Activated T-cell treated with anti-CD3 and anti-CD28 coated beads, Interleukin-2, amount 50 U/mL, for 1 hour (primary cell): ENCODE measurements at regions not wholly inside any gene's neighbourhood (a gene's known extent, or its start where the extent isn't known, plus 50 kb on each side); places are given as distances from the start of the nearest gene placed in this dataset.
"Not testable (repeated sequence)": the region's sequence is repeated elsewhere in the genome, so short reads cannot be mapped to it uniquely, and the experiment has no call there.

Experiments
- DNase-seq: peaks from one replicate; pipeline ENCODE4 v3.0.0-alpha.2; 2020

DNA sequence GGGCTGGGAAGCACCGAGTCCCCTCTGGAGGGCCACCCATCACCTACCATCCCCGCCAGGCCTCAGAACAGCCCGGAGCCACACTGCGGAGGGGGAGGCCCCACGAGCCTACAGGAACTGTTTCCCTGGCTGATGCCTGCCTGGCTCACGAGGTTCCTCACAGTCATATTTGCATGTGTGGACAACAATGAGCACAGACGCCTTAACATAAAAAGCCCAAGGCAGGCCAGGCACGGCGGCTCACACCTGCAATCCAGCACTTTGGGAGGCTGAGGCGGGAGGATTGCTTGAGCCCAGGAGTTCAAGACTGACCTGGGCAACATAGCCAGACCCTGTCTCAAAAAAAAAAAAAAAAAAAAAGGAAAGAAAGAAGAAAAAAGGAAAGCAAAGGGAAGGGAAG is 125.9 kb downstream of the FAM53A start:
- no peak for DNase-seq

DNA sequence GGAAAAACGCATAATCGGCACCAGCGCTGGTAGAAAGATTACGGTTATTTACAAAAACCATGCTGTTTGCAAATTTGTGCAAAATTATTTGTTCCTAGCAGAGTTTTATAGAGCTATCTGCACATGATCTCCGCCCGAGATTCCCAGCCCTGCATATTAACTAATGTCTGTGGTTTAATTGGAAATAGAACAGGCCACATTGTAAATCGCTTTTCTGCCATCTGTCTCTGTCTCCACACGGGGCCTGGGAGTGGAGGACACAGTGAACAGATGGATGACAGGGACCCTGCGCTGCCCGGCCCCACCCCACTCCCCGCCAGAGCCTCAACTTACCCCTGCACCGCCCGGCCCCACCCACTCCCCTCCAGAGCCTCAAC is 126.9 kb downstream of the FAM53A start:
- no peak for DNase-seq

DNA sequence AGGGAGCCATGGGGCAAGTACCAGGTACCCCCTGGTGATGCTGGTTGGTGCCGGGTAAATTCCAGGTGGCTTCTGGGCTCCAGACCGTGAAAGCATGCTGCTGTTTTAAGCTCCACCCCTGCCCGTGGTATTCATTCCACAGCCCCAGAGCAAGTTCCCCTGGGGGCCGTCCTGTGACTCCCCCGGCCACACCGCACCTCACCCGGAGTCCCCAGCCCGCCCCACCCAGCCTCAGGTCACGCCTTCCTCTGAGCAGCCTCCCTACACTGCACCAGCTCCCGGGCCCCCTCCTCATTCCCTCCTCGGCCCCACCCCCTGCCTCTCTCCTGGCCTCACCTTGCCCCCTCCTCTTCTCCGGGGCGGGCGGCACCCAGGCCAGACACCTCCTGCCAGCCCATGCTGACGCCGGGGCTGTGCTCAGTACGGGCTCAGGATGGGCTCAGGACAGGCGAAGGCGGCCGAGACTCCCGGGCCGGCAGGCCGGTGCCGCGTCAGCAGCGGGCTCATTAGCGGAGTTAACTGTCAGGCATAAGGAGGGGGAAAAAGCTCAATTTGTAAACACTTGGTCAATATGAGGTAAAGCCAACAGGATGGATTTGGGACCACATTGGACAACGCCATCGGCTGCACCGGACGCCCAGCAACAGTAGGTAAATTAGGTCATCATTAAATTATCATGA is 127.4 kb downstream of the FAM53A start:
- no peak for DNase-seq

DNA sequence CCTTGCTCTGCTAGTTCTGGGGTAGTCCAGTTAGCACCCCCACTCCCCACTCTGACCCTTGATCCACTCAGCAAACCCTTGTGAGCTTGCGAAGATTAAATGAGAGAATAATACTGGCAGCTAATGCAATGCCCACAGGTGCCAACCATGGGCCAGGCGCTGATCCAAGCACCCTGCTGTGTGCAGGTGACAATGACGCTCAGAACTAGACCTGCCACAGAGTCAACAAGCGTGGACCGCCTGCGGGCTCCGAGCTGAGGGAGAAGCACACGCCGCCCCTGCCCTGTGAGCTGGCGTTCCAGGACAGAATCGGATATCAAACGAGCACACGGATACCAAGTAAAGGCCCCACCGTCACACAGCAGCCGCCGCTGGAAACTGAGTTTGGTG is 129.2 kb downstream of the FAM53A start:
- no peak for DNase-seq

DNA sequence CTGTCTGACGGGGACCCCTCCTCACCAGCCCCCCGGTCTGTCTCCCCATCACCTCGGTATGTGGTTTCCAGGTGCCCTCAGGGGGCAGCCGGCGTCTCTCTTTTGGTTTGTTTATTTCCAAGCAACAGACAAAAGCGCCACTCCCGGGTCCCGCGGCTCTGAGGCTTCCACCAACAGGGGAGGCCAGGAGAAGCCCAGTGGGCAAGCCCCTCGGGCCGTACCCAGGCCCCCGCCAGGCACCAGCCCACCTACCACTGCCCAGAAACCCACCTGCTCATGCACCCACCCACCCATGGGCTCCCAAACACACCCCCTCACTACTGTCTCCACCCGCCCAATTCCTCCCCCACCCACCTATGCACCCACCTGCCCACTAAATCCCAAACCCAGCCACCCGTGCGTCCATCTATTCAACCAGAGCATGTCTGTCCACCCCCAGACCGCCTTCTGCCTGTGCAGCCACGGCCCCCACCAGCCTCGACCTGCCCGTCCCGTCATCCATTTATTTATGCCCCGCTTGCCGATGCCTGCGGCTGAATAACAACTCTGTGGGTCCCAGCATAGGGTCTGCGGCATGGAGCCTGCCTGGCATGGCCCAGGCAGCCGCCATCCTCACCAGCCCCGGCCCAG is 129.8 kb downstream of the FAM53A start:
- no peak for DNase-seq

DNA sequence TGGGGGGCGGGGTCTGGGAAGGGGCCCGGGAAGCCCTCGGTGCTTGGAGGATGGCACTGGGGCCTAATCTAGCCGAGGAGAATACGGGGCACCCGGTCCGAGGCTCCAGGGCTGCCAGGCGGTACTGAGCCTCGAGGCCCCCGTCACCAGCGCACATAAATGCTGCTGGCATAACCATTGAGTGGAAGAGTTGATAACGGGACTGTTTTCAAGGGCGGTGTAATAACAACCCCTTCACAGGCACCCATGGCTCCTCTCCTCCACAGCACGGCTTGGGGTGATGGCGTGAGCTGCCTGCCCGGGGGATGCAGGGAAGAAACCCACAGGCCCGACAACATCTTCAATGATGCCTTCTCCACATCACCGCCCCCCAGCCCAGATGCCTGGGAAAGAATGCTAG is 130.7 kb downstream of the FAM53A start:
- DNase-seq: no peak

DNA sequence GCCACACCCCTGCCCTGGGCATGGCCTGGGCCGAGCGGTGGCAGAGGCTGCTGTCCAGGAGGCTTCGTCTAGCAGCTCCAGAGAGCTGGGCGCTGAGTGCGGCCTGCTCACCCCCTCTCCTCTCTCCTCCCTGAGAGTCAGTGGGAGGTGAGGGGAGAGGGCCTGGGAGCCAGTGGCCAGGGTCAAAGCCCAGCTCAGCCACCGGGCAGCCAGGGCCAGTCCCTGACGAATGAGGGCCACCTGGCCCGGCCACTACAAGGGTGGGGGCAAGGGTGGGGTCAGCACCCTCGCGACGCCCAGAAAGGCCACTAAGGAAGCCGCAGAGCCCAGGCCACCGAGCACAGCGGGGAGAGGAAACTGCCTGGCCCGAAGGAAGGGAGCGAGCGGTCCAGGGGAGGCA is 131.7 kb downstream of the FAM53A start:
- DNase-seq: no peak

DNA sequence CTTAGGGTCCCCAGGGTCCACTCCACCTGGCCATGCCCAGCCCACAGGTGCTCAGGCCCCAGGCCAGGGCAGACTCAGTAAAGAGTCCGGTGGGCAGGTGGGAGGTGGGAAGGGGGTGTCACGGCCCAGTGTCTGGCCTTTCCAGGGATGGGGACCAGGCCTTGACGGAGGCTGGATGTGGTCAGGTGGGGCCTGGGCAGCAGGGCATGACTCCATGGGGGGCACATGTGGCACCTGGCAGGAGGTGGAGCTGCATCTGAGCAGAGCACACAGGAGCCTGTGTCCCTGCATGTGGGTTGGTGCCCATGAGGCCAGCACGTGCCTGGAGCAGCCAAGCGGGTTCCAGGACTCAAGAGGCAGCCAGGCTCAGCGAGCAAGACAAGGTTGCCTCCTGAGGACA is 132.9 kb downstream of the FAM53A start:
- DNase-seq: no peak

DNA sequence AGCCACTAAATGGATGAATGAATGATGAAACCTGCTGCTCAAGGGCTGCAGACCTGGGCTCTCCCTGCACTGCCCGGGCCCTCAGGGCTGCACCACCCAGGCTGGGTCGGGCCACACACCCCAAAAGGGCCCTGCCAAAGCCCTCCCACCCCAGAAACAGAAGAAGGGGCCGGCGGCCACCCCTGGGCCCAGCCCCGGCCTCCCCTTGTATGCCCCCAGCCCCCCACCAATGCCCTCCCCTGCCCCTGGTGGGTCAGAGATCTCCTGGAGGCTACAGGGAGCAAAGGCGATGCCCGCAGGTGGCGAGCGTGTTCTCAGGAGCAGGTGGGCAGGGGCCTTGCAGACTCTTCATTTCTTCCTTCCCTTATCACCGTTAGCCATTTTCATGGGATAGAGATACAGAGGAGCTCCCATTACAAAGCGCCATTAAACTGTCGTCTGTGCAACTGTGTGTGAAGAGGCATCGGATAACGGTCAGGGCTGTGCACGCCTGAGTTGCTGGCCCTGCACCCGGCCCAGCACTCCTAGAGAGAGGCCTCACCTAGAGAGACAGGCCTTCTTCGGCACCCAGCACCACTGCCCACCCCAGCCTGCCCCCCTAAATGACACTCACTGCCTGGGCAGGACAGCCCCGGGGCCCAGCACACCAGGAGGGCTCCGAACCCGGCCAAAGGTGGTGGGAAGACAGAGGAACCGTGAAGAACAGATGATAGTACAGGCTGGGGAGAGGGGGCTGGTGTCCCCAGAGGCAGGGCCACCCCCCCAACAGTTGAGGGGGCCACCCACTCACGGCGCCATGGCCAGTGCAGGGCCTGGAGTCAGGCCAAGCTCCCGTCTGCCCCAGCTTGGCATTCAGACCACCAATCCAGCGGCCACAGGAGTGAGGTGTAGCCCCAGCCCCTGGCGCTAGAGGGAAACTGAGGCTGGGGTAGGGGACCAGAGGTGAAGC is 133.7 kb downstream of the FAM53A start:
- DNase-seq: no peak

DNA sequence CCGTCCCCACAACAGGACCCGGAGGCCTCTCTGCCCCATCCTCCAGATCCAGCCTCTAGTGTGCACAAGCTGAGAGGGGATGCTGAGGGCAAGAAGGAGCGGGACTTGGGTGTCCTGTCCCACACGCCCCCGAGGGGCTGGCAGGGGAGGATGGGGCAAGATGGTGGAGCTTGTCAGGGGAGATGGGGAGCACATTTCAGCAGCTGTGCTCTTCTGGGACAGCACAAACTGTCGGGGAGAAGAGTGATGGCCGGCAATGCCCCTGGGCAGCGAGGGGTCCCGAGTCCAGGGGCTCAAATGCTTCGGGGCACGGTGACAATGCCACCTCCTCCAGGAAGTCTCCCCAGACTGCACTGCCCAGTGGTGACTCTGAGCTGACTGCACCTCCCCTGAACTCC is 134.5 kb downstream of the FAM53A start:
- no peak for DNase-seq

DNA sequence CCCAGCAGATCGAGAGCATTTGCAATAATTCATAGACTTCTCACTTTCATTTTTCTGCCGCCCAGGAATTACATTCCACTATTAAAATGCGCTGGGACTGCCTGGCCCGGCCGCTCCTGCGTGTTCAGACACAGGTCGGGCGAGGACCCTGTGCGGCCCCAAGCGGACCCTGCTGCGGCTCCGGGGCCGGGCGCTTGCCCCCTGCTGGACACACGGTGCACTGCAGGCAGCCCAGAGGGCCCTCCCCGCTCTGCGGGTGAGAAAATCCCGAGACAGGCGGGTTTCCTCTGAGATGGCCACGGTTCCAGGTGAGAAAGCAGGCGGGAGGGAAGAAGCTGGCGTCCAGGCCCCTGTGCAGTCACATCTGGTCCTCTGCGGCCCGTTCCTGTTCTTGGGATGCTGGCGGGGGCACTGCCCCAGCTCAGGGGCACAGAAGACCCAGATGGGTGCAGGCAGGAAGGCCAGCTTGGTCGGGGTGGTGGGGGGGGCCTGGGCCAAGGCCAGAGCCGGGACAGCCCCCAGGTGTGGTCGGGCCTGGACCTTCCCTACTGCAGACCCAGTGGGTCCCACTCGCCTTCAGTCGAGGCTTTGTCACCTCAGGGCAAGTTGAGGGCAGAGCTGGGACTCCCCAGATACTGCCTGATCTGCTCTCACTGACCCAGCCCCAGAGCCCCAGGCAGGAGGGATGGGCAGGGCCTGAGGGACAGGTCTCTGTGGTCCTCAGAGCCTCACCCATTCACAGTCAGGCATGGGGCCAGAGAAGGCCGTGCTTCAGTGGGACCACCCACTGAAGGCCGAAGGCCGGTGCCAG is 135.1 kb downstream of the FAM53A start:
- DNase-seq: peak; percentile 77

DNA sequence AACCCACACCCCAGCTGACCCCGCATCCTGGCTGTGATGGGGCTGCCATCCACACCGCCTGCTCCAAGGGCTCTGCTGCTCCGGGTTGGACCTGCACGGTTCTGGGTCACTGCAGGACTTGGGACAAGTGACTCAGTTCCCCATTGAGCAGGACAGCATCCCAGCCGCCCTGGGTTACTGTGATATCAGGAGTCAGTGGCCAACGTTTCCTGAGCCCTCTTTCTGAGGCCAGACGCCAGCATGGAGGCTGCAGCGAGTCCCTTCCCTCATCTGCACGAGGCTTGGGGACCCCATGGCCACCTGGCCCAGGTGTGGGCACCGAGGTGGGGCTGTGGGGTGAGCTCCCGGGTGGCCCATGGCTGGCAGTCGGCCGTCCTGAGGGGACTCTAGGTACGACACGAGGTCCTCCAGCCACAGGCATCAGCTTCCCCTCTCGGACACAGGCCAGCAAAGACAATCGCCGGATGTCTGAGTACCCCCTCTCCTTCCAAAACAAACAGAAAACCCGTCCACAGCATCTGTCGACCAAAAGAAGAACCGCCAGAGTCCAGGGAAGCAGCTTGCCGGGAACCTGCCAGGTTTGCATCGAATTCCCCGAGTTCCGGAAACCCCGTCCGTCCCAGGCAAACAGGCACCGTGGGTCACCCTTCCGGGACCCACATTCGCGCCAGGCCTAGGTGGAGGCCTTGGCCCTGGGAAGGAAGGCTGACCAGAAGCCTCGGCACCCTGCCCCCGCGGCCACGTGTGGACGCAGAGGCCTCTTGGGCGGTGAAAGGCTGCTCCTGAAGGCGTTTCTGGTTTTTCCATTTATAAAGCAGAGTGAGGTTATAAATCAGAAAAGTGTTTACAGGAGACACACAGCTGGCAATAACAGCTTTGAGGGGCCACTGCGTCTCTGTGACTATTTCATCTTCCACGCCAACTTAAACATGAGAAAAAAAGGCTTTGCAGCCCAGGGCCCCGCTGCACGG is 136.0 kb downstream of the FAM53A start:
- DNase-seq: no peak

DNA sequence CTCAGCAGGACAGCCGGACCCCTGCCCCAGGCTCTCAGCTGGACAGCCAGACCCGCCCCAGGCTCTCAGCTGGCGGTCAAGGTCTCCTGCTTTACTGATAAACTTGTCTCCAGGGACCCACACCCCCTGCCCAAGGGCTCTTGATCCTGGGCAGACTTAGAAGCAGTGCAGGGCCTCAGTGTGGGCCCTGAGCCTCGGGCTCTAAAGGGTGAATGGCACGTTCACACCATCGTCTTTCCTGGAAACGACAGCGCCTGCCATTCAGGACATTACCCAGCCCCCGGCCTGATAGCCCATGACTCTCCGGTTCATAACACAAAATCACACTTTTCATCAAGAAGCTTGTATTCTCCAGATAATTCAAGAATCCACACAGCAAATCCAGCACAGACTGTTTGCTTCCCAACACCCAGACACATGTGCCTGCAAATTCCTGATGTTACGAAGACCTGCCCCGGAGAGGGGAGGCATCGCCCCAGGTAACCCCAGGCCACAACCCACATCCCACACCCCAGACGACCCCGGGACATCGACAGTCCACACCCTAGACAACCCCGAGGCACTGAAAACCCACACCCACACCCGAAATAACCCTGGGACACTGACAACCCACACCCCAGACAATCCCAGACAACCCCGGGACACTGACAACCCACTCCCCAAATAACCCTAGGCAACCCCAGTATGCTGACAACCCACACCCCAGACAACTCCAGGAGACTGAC is 136.8 kb downstream of the FAM53A start:
- DNase-seq: no peak

DNA sequence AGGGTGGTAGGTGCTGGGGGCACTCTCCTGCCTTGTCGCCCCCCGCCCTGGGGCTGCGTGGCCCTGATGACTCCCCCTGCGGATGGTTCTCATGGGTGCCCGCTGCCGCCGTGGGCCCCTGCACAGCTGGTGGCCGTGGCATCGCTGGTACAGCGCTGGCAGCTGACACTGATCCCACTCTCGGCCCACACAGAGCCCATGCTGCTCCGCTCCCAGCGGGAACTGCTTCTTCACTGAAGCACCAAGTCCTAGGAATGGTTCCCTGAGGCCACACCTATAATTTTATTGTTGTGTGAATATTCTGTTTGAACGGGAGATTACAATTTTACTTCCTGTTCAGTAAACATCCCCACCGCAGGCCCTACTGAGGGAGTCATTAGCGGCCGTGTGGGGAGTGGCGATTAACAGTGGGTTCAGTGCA is 138.6 kb upstream of the NKX1-1 start:
- no peak for DNase-seq

DNA sequence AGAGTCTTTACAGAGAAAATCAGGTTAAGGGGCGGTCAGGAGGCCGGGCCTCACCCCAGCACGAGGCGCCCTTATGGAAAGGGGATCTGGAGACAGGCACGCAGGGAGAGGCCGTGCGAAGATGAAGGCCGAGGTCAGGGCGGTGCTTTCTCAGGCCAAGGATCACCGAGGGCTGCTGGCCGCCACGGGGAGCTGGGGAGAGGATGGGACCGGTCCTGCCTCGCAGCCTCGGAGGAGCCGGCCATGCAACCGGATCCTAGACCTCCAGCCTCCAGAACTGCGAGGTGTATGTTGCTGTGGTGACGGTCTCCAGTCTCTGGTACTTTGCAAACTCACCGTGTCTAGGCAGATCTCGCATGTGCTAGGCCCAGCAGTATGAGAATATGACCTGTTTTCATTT is 138.2 kb upstream of the NKX1-1 start:
- DNase-seq: not testable (repeated sequence)

DNA sequence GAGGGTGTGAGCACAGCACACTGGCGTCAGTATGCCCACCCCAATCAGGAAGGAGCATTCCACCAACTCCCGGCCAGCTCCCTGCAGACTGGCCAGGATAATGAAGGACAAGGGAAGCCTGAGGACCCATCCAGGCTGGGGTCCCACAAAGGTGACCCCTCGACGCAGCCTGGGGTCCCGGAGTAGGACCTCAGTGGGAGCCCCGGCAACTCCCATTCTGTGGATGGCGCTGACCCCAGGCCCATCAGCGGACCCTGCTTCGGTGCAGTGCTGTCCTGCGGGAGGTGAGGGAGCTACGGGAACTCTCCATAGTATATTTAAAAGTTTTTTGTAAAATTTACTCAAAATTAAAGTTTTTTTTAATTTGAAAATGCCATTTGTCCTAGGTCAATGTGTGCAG is 137.7 kb upstream of the NKX1-1 start:
- DNase-seq: no peak

DNA sequence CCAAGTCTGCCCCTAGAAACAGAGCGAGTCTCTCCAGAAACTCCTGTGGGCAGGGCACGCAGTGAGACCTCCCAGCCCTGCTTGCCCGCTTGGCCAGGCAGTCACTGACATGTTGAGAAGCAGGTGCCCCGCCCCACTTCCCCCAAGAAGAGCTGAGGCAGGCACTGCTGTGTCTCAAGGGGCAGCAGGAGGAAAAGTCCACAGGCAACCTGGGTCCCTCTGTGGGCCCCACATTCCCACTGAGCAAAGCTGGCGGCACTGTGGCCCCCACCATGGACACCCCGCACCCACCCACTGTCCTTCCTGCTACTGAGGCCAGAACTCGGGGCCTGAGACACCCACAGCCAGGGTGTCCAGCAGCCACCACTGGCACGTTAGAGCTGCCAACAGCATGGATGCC is 137.3 kb upstream of the NKX1-1 start:
- DNase-seq: no peak

DNA sequence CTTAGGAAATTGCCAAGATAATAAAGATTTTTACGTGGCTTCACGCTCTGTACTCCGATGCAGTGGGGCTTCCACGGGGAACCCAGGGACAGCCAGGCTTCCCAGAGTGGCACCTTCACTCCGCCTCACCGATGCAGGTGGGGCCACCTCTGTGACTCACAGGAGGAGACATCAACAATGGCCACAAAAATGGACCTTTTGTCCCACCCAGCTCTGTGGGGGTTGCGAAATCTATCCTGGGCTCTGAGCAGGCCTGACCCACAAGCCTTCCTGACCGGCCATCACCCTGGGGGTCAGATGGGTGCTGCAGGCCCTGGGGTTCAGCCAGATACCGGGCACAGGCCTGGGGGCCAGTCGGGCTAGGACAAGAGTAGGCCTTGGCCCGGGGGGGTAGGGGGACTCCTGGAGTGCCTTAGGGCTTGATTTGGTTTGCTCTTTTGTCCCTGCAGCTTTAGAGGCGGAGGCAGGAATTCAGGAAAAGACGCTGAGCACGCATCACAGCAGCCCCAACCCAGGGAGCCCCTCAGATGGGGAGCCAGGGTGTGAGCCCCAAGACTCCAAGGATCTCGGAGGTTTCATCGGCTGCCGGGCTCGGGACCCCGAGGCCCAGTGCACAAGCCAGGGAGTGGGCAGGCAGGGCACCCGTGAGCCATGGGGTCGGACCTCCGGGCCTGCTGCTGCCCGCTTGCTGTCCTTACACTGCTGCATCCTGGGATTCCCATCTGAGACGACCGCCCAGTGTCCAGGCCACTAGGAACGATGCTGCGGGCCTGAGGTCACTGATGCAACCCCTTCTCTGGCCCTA is 136.5 kb upstream of the NKX1-1 start:
- no peak for DNase-seq

DNA sequence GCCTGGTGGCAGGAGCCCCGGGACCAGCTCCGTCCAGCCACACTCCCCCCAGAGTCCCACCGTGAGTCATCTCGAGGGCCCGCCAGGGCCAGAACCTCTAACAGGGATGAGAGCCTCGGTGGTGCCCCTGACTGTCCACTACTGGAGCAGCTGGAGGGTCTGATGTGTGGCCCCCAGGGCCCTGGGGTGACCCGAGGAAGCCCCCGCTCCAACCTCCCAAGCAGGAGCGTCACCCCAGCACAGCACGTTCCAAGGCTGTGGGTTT is 135.9 kb upstream of the NKX1-1 start:
- no peak for DNase-seq

DNA sequence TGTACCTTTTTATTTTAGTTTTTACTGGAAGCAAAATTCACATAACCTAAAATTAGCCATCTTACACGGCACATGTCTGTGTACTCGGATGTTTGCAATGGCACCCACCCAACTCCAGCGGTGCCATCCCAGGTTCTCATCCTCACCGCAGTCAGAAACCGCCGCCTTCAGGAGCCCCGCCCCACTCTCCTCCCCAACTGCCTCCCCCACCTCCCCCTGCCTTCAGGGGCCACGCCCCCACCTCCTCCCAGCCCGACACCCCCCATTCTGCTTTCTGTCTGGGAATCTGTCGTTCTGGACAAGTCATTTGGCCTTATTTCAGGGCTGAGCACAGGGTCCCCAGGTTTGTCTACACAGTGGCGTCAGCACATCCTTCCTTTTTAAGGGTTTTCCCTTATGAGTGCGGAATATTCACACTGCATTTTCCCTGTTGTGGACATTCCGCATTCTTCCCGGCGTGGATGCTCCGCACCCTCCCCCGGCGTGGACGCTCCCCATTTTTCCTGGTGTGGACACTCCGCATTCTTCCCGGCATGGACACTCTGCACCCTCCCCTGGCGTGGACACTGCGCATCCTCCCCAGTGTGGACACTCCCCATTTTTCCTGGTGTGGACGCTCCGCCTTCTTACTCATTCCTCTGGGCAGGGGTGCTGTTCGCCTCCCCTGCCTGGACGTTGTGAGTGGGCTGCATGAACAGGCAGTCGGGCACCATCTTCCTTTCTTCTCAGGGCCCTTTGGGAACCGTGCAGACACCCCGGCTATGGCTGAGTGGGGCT is 135.4 kb upstream of the NKX1-1 start:
- DNase-seq: no peak
